ENCODE measurements at regions not wholly inside any gene's neighbourhood (a gene's known extent, or its start where the extent isn't known, plus 50 kb on each side); places are given as distances from the start of the nearest gene placed in this dataset.
"Not testable (repeated sequence)": the region's sequence is repeated elsewhere in the genome, so short reads cannot be mapped to it uniquely, and the experiment has no call there.

GRCh38 chr3:177664380-177665103 lies 467.3 kb upstream of the TBL1XR1 start:
- TF ChIP-seq EZH2 (optimal IDR thresholded peaks at IDR 0.05; ENCODE audit: low read depth, low read length); CTCF (IDR thresholded peaks at IDR 0.05; ENCODE audit: low read length); EZH2phosphoT487 (IDR thresholded peaks at IDR 0.05; ENCODE audit: low read length): not testable (repeated sequence)

Measured in MM.1S (cell line).